ENCODE measurements at regions not wholly inside any gene's neighbourhood (a gene's known extent, or its start where the extent isn't known, plus 50 kb on each side); places are given as distances from the start of the nearest gene placed in this dataset.
A peak's percentile ranks its signal among the peaks of the same experiment; 100 is the strongest.

GRCh38 chr16:73217654-73218053 lies 169.7 kb upstream of the ZFHX3 start:
- TF ChIP-seq HDAC2 (IDR thresholded peaks at IDR 0.05; ENCODE audit: borderline replicate concordance in 1 of 2, low read depth in 2 of 2, low read length in 2 of 2) (no peak), ZNF274 (IDR thresholded peaks at IDR 0.05; ENCODE audit: borderline replicate concordance, extremely low read depth, low read length) (no peak), ATF2 (IDR thresholded peaks at IDR 0.05; ENCODE audit: low read length) (no peak), YY1 (IDR thresholded peaks at IDR 0.05; ENCODE audit: low read depth, low read length) (no peak), CTCF (IDR thresholded peaks at IDR 0.05; ENCODE audit: control extremely low read depth in 1 of 3, insufficient read depth in 1 of 3, low read depth in 1 of 3, low read length in 3 of 3) (peak; percentile 20 to 37 (median 30); a peak in 3 of 4 replicates), JUN (IDR thresholded peaks at IDR 0.05; ENCODE audit: low read depth, low read length) (no peak), CHD7 (IDR thresholded peaks at IDR 0.05; ENCODE audit: insufficient replicate concordance, low read length) (no peak), FOSL1 (IDR thresholded peaks at IDR 0.05; ENCODE audit: insufficient read depth, low read depth, low read length) (no peak), POU5F1 (IDR thresholded peaks at IDR 0.05; ENCODE audit: low read depth, low read length) (no peak), USF2 (IDR thresholded peaks at IDR 0.05; ENCODE audit: low read length) (no peak), MAFK (IDR thresholded peaks at IDR 0.05; ENCODE audit: low read depth, low read length) (no peak), EZH2 (IDR thresholded peaks at IDR 0.05; ENCODE audit: low read depth, low read length, severe bottlenecking) (no peak), GTF2F1 (IDR thresholded peaks at IDR 0.05; ENCODE audit: borderline replicate concordance, low read depth, low read length) (no peak), CREB1 (IDR thresholded peaks at IDR 0.05) (no peak)

Data from H1 (cell line).